NCI-H2196 treated with DMSO at 0.1 percent for 48 hours (cell line): ENCODE measurements at regions not wholly inside any gene's neighbourhood (a gene's known extent, or its start where the extent isn't known, plus 50 kb on each side); places are given as distances from the start of the nearest gene placed in this dataset.
"Not testable (repeated sequence)": the region's sequence is repeated elsewhere in the genome, so short reads cannot be mapped to it uniquely, and the experiment has no call there.

Experiments used
- DNase-seq: peaks from one replicate; lab custom pipeline; 2025; ENCODE audit not compliant: unreplicated experiment; lab: John Stamatoyannopoulos, UW

GRCh38 chr4:30543057-30543456 is 177.1 kb upstream of the PCDH7 start:
- DNase-seq = no peak

GRCh38 chr4:30553151-30553550 is 167.0 kb upstream of the PCDH7 start:
- DNase-seq = no peak

GRCh38 chr4:30553706-30554105 is 166.5 kb upstream of the PCDH7 start:
- DNase-seq = no peak

GRCh38 chr4:30555775-30556174 is 164.4 kb upstream of the PCDH7 start:
- no peak for DNase-seq

DNA sequence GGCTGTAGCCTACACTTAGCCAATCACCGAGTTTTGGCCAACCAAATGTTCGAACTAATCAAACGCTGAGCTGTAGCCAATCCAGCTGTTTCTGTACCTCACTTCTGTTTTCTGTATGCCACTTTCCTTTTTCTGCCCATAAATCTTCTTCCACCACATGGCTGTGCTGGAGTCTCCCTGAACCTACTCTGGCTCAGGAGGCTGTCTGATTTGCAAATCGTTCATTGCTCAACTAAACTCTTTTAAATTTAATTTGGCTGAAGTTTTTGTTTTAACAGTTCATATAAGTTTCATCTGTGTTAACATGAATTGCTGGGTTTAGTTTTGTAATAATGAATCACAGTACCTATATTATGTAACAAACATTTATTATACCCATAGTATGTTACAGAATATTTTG is 160.7 kb upstream of the PCDH7 start:
- DNase-seq = no peak

DNA sequence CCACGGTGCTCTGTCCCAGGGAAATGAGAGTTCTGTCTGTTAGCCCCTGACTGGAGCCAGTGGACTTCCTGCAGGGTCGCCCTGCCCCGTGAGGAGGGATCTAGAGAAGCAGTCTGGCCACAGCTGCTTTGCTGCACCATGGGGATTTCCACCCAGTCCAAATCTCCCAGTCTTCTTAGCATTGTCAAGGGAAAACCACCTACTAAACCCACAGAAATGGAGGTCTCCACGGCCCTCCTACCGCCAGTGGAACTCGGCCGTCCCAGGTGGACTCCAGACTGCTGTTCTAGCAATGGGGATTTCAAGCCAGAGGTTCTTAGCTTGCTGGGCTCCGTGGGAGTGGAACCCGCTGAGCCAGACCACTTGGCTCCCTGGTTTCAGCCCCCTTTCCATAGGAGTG is 133.3 kb upstream of the PCDH7 start:
- DNase-seq = no peak

DNA sequence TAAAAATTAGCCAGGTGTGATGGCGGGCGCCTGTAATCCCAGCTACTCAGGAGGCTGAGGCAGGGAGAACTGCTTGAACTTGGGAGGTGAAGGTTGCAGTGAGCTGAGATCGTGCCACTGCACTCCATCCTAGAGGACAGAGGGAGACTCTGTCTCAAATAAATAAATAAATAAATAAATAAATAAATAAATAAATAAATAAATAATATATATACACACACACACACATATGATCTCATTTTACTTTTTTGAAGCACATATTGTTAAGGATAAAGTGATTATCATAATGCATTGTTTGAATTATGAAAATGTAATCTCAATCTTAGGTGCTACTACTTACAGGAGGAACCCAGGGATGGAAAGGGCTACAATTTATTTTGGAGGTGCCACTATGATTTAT is 130.5 kb upstream of the PCDH7 start:
- not testable (repeated sequence) for DNase-seq

DNA sequence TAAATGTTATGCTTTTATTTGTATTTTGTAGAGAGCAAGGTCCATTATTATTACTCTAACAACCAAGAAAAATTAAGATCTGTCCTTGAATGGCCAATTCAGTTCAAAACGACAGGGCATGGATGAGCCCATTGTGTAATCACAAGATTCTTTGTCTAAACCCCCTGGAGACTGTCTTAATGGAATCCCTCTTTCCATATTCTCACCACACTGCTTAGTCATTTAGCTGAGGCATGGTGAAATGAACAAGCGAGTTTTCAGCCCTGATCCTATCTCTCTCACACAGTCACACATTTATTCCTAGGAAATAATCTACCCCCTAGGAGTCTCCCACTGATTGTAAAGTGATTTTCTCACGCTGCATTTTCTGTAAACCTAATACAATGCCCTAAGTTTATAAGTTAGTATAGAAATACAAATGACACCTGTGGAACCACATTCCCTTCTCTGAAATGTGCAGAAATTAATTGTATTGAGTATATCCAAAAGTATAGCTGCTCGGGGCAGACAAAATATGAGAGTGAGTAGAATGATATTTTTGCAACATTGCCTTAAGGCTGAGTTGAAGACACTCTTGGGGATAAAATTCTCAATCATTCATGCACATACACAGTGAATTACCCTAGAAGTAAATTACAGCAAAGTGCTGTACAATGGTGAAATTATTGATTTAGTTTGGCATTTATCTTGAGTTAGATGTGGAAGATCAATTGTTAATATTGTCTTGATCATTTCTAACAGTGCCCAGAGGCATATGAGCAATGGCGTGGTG is 119.7 kb upstream of the PCDH7 start:
- no peak for DNase-seq

DNA sequence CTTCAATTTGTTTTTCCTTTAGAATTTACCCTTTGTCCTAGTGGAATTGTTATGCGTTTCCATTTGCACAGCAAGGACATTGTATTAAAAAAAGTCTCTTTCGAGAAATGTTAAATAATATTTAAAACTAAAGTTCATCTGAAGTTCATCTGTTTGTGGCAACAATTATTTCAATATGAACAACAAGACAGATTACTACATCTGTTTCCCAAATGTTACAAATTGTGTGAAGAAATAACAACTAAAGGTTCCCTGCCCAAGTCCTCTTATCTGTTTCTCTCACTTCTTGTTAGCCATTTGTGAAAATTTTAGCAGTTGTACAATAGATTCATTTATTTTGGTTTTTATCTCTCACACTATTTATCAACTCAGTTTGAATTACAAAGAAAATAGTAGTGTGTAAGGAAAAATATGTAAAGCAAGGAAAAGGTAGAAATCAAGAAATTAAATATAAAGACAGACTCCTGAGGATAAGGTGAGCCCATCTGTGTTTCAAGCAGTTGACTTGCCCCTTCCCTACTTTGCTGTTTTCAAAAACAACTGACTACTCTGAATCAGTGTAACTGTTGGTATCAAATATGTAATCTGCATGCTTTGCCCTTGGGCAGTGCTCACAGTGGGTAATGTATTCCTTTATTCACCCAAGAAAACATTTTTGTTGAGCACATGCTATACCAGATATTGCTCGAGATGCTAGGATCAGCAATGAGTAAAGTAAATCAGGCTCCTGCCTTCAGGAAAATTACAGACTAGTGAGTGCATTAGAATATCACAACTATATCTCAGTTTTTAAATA is 118.9 kb upstream of the PCDH7 start:
- DNase-seq = no peak

DNA sequence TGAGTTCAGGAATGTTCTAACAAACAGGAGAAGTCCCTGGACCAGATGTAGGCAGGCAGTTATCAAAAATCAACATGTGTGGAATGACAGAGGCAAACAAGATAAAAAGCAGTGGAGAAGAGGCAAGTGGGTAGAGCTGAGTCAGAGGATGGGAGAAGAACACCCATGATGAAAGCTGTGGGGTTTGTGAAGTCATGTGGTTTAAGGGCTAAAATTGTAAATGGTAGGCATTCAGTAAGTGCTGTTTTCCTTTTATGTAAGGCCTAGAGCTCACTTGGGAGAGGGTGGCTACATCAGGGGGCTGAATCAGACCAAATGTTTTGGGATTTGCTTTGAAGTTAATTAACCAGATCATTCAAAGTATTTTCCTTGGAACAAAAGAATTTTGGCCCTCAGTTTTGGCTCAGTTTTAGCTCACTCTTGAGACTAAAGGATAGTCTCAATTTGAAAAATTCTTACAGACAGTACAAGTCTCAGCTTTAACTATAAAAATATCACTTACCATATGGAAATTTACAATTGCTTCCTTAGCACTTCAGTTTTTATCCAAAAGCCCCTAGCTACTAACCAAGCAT is 114.5 kb upstream of the PCDH7 start:
- DNase-seq = no peak

DNA sequence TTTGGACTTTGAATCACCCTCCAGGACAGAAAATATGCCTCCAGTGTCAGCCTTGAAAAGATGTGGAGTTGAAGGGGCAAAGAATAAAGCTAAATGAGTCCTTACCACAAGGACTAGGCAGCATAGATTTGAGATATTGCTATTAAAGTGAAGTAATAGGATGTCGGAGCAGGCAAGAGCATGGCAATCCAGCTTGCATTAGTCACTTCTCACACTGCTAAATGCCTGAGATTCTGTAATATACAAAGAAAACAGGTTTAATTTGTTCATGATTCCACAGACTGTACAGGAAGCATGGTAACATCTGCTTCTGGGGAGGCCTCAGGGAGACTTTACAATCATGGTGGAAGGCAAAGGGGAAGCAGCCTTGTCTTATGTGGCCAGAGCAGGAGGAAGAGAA is 109.8 kb upstream of the PCDH7 start:
- DNase-seq = no peak

DNA sequence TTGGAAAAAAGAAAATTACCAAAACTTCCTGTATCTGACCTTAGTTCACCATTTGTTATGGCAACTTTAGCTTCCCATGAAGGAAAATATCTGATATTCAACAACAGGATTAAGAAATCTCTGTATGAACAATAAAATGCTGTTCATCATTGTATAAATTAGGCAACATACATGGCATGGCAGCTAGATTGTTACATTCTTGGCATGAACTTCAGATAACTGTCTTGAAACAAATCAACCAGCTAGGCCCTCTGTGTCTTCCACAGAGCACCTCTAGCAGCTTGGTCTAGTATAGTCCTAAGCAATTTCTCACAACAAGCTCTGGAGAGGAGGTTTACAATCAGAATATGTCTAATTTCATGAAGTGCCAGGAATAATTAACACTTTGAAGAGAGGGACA is 105.4 kb upstream of the PCDH7 start:
- no peak for DNase-seq

GRCh38 chr4:30616942-30617646 is 103.1 kb upstream of the PCDH7 start:
- DNase-seq = no peak

GRCh38 chr4:30617836-30618235 is 102.3 kb upstream of the PCDH7 start:
- DNase-seq = no peak

- no peak for DNase-seq
Measured at GRCh38 chr4:30619679-30620078, 100.5 kb upstream of the PCDH7 start.

- DNase-seq = no peak
Measured at GRCh38 chr4:30620711-30621110, 99.5 kb upstream of the PCDH7 start.

DNA sequence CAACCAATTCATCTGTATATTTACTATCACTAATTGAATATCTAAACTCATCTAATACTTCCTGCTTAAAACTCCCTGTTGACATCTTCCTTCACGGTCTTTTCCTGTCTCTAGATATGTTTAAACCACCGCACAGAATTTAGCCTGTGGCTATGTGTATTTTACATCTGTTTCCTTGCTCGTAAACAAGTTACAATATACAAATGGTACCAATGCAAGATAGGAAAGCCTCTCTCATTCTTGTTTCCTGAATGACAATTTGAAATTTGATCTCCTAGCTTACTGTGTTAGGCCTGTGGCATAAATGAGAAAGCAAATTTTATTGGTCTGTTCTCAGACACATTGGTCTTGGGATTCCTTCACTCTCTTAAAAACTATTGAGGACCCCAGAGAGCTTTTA is 89.7 kb upstream of the PCDH7 start:
- no peak for DNase-seq

DNA sequence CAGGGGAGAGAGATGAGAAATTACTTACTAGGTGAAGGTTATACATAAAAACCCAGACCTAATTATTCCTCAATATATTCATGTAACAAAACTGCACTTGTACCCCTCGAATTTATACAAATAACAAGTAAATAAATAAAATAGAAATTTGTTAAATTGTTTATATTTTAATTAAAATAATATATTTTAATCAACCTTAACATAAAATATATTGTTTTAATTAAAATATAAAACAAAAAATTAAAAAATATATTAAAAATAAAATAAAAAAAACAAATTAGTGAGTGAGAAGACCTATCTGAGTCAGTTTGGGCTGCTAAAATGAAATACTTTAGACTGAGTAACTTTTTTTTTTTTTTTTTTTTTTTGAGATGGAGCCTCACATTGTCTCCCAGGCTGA is 87.4 kb upstream of the PCDH7 start:
- DNase-seq = no peak

DNA sequence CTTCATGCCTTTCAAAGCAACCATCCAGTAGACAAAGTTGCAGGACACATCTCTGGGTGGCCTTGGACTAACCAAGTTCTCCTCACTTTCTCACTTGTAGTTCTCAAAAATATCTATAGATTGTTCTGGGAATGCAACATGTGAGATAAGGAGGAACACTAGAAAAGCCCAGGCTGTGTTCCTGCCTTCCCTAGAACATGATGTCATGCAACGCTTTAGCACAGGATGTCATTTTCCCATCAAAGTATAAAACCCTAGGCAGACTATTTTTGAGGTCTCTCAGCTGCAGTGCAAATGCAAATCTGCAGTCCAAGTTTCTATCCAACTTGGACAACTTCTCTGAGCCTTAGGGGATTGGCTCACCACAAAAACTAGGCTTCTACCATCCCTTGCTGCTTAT is 78.8 kb upstream of the PCDH7 start:
- no peak for DNase-seq

- no peak for DNase-seq
Measured at GRCh38 chr4:30642567-30642966, 77.6 kb upstream of the PCDH7 start.

DNA sequence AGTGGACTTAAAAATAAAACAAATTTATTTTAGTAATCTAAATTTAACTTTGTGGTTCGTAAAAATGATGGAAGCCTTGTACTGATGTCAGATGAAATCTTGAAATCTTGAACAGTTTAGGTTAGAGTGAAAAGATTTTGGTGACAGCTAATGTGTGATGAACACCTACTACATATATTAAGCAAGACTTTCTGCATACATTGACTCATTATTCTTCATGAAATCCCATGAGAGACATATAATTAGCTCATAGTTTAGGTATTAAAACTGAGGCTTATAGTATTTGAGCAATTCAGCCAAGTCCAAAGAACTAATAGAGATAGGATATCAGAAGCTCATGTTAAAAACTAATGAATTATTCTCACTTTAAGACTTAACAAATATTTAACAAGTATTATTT is 66.9 kb upstream of the PCDH7 start:
- no peak for DNase-seq

DNA sequence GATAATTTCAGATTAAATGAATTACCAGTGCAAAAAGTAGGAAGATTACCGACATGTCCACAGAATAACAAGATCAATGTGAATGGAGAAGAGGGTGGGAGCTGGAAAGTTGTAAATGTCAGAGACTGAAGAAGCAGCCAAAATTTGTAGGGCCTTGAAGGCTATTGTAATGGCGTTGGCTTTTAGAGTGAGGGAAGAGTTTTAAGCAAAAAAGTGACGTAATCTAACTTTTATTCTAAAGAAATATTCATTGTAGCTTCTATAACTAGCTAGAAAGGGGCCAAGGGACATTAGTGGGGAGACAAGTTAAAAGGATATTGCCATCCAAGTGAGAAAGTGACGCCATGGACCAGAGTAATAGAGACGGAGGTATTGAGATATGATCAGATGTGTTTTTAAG is 63.3 kb upstream of the PCDH7 start:
- DNase-seq = no peak
